ENCODE measurements at regions not wholly inside any gene's neighbourhood (a gene's known extent, or its start where the extent isn't known, plus 50 kb on each side); places are given as distances from the start of the nearest gene placed in this dataset.
"Not testable (repeated sequence)": the region's sequence is repeated elsewhere in the genome, so short reads cannot be mapped to it uniquely, and the experiment has no call there.

- TF ChIP-seq, protein P1, sequence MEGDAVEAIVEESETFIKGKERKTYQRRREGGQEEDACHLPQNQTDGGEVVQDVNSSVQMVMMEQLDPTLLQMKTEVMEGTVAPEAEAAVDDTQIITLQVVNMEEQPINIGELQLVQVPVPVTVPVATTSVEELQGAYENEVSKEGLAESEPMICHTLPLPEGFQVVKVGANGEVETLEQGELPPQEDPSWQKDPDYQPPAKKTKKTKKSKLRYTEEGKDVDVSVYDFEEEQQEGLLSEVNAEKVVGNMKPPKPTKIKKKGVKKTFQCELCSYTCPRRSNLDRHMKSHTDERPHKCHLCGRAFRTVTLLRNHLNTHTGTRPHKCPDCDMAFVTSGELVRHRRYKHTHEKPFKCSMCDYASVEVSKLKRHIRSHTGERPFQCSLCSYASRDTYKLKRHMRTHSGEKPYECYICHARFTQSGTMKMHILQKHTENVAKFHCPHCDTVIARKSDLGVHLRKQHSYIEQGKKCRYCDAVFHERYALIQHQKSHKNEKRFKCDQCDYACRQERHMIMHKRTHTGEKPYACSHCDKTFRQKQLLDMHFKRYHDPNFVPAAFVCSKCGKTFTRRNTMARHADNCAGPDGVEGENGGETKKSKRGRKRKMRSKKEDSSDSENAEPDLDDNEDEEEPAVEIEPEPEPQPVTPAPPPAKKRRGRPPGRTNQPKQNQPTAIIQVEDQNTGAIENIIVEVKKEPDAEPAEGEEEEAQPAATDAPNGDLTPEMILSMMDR (IDR thresholded peaks at IDR 0.05 in 8 of 11, conservative IDR thresholded peaks at IDR 0.05 in 3 of 11): not testable (repeated sequence)
- not testable (repeated sequence) for TF ChIP-seq POLR2AphosphoS5 (IDR thresholded peaks at IDR 0.05)
Observed at GRCh38 chr9:97105220-97105619, 66.3 kb upstream of the CTSV start.
